NT2/D1 (cell line): ENCODE measurements at regions not wholly inside any gene's neighbourhood (a gene's known extent, or its start where the extent isn't known, plus 50 kb on each side); places are given as distances from the start of the nearest gene placed in this dataset.

Experiments used
- YY1 ChIP-seq: IDR thresholded peaks from 2 replicates; pipeline ENCODE4 v1.6.1; 2011; ENCODE audit not compliant: insufficient read length, insufficient read depth
- ZNF274 ChIP-seq: IDR thresholded peaks from 2 replicates; pipeline ENCODE4 v1.6.1; 2011; ENCODE audit warnings: mild to moderate bottlenecking, low read depth, low read length

DNA sequence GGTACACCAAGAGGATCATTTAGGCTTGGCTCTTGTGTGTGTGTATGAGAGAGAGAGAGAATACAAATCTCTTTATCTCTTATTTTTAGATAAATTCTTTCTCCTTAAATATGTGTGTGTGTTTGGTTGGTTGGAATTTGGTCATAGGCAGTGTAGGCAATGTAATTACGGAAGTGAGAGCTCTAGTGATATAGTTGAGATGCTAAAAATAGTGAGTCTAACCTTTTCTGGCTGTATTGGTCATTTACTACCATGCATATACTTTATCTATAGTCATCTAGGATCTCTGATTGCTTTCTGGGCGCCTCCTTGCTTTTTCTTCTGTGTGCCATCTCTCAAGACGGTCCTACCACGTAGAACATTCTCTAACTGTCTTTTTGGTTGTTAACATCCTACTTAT lies 250.2 kb downstream of the NUF2 start:
- no peak for TF ChIP-seq YY1
- TF ChIP-seq ZNF274 = no peak
